AG09309 (cell line): ENCODE measurements at regions not wholly inside any gene's neighbourhood (a gene's known extent, or its start where the extent isn't known, plus 50 kb on each side); places are given as distances from the start of the nearest gene placed in this dataset.
"Not testable (repeated sequence)": the region's sequence is repeated elsewhere in the genome, so short reads cannot be mapped to it uniquely, and the experiment has no call there.

Experiments
- DNase-seq: peaks from one replicate; pipeline ENCODE4 v3.0.0-alpha.2; 2010; ENCODE audit warnings: low read depth
- H3K4me3 ChIP-seq: 2 replicates; pipeline ENCODE4 v1.5.1; 2011; ENCODE audit warnings: mild to moderate bottlenecking, low read depth, low read length, moderate library complexity; ENCODE audit not compliant: control insufficient read depth
- TF ChIP-seq, protein P1 (sequence below): IDR thresholded peaks from 2 replicates; pipeline ENCODE4 v1.5.1; 2011; ENCODE audit warnings: mild to moderate bottlenecking, low read depth, low read length, inconsistent platforms; ENCODE audit not compliant: insufficient read depth, control insufficient read depth; ENCODE audit errors: missing control alignments

DNA sequence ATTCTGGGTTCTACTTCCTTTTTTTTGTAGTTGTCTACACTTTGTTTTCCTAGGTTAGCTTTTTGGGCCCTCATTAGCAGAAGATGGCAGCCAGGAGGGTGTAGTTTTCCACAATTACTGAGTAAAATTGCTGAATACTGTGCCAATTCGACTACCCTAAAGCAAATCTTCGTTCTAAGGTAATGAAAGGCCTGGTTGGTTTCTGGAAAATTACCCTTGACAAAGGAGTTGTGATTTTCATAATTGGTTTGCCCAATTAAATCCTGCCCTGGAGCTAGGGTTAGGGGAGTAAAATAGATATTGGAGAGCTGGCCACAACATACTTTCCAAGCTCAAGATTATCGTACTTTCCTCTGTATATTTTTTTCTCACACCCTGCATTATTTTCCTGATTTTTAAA lies 293.0 kb downstream of the OXSM start:
- no peak overlapping the region for H3K4me3 ChIP-seq
- DNase-seq = no peak
- TF ChIP-seq, protein P1, sequence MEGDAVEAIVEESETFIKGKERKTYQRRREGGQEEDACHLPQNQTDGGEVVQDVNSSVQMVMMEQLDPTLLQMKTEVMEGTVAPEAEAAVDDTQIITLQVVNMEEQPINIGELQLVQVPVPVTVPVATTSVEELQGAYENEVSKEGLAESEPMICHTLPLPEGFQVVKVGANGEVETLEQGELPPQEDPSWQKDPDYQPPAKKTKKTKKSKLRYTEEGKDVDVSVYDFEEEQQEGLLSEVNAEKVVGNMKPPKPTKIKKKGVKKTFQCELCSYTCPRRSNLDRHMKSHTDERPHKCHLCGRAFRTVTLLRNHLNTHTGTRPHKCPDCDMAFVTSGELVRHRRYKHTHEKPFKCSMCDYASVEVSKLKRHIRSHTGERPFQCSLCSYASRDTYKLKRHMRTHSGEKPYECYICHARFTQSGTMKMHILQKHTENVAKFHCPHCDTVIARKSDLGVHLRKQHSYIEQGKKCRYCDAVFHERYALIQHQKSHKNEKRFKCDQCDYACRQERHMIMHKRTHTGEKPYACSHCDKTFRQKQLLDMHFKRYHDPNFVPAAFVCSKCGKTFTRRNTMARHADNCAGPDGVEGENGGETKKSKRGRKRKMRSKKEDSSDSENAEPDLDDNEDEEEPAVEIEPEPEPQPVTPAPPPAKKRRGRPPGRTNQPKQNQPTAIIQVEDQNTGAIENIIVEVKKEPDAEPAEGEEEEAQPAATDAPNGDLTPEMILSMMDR = no peak

DNA sequence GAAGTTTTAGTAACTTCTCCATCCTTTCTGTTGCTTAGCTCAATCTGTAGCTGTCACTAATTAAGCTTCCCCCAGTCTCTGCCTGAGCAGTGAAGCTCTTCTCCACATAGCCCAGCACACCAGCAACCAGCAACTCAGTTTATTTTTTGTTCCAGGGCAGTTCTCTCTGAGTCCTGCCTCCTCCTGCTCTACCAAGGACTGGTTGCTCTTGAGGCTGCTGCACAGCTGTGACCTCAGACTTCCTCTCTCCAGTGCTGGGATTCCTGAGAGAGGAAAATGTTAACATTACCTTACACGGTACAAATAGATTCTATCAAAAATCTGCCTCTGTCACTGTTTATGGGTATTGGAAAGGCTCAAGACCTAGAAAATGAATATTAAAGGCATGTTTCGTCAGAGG lies 294.7 kb downstream of the OXSM start:
- H3K4me3 ChIP-seq = no peak overlapping the region
- TF ChIP-seq, protein P1 = no peak
- DNase-seq = no peak

DNA sequence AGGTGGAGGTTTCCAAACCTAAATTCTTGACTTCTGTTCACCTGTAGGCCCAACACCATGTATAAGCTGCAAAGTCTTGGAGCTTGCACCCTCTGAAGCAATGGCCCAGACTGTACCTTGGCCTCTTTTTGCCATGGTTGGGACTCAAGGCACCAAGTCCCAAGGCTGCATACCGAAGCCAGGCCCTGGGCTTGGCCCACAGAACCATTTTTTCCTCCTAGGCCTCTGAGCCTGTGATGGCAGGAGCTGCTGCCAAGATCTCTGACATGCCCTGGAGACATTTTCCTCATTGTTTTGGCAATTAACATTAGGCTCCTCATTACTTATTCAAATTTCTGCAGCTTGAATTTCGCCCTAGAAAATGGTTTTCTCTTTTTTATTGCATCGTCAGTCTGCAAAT lies 297.9 kb downstream of the OXSM start:
- no peak overlapping the region for H3K4me3 ChIP-seq
- DNase-seq = no peak
- TF ChIP-seq, protein P1 = no peak

DNA sequence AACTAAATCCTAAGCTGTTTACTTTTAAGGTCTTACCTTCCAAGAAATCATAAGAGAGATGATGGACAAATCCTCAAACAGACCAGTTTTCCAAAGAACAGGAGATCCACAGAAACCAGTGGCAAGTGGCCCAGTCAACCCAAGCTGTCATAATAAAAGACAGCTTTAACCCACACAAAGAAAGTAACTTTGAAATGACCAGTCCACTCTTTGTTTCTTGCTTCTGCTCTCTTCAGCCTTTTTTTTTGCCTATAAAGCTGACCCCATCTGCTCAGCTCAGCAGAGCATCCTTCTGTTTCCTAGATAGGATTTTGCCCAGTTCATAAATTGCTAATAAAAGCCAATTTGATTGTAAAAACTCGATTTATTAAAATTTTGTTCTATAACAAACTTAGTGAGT lies 299.4 kb downstream of the OXSM start:
- TF ChIP-seq, protein P1 = no peak
- H3K4me3 ChIP-seq = no peak overlapping the region
- no peak for DNase-seq

DNA sequence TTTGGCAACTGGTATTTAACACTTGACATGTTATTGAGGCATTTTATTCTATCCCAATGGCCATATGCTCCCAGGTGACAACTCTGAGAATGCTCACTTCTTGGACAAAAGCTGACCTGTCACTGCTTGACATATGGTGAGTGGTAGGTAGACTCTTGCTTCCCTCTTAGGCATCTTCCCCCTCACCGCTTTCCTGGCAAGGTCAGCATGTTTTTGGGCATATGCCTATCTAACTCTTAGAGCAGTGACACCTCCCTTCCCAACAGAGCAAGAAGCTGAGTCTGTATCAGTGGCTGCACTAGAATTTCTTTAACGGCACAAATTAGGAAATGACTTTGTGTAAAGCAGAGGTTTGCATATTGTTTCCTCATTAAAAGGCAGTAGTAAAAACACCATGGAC lies 300.7 kb downstream of the OXSM start:
- no peak for DNase-seq
- TF ChIP-seq, protein P1 = no peak
- no peak overlapping the region for H3K4me3 ChIP-seq

DNA sequence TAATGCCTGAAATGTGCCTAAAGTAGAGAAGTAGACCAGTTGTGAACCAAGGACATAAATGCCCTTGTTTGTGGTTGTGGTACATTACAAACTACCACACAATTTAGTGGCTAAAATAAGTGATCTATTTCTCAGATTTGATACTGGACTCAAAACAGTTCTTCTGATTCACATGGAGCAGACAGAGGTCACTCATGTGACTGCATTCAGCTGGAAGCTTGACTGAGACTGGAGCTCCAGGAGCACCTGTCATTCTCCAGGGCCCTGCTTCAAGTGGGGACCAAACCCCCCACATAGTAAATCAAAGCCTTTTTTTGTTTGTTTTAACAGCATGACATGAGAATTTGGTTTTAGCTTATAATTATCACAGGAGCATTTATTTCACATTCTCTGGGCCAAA lies 301.2 kb downstream of the OXSM start:
- H3K4me3 ChIP-seq = no peak overlapping the region
- TF ChIP-seq, protein P1 = no peak

DNA sequence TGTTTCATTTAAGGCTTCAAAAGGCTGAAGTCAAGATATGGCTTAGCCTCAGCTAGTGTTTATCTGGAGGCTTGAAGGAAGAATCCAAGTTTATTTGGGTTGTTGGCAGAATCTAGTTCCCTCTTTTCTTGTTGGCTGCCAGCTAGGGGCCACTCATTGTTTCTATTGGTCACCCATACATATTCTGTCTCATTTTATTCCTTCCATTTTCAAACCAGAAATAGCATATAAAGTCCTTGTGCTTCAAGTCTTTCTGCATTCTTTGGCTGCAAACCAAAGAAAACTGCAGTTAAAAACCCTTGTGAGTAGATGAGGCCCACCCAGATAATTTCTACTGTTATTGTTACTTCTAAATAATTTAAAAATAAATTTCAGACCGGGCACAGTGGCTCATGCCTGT lies 301.7 kb downstream of the OXSM start:
- no peak for DNase-seq
- TF ChIP-seq, protein P1 = no peak
- no peak overlapping the region for H3K4me3 ChIP-seq

More for the DNA sequence above, 301.2 kb downstream of the OXSM start:
- DNase-seq = no peak

DNA sequence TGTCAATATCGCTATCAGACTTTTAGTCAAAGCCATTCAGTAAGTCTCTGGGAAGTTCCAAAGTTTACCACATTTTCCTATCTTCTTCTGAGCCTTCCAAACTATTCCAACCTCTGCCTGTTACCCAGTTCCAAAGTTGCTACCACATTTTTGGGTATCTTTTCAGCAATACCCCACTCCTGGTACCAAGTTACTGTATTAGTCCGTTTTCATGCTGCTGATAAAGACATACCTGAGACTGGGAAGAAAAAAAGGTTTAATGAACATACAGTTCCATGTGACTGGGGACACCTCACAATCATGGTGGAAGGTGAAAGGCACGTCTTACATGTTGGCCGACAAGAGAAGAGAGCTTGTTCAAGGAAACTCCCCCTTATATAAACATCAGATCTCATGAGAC lies 307.2 kb downstream of the OXSM start:
- DNase-seq = not testable (repeated sequence)

More for the DNA sequence above, 307.2 kb downstream of the OXSM start:
- not testable (repeated sequence) for H3K4me3 ChIP-seq
